GM12874 (cell line): ENCODE measurements at regions not wholly inside any gene's neighbourhood (a gene's known extent, or its start where the extent isn't known, plus 50 kb on each side); places are given as distances from the start of the nearest gene placed in this dataset.

ENCODE experiments used
- TF ChIP-seq, protein P1 (sequence below): IDR thresholded peaks from 2 replicates; pipeline ENCODE4 v1.5.1; 2011; ENCODE audit warnings: low read depth, mild to moderate bottlenecking, control low read depth, low read length, moderate library complexity; ENCODE audit not compliant: insufficient read depth

DNA sequence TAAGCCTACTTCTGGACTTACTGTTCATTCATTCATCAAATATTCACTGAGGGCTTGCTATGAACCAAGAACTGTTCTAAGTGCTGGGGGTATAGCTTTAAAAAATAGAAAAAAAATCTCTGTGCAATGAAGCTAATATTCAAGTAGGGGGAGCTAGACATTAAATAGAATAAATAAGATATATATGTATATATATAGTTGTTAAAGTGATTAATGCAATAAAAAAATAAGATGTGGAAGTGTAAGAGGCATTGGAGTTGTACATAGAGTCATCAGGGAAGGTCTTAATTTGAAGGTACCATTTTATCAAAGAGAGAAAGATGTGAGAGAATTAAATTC lies 181.2 kb upstream of the AGR3 start:
- TF ChIP-seq, protein P1, sequence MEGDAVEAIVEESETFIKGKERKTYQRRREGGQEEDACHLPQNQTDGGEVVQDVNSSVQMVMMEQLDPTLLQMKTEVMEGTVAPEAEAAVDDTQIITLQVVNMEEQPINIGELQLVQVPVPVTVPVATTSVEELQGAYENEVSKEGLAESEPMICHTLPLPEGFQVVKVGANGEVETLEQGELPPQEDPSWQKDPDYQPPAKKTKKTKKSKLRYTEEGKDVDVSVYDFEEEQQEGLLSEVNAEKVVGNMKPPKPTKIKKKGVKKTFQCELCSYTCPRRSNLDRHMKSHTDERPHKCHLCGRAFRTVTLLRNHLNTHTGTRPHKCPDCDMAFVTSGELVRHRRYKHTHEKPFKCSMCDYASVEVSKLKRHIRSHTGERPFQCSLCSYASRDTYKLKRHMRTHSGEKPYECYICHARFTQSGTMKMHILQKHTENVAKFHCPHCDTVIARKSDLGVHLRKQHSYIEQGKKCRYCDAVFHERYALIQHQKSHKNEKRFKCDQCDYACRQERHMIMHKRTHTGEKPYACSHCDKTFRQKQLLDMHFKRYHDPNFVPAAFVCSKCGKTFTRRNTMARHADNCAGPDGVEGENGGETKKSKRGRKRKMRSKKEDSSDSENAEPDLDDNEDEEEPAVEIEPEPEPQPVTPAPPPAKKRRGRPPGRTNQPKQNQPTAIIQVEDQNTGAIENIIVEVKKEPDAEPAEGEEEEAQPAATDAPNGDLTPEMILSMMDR, result no peak

DNA sequence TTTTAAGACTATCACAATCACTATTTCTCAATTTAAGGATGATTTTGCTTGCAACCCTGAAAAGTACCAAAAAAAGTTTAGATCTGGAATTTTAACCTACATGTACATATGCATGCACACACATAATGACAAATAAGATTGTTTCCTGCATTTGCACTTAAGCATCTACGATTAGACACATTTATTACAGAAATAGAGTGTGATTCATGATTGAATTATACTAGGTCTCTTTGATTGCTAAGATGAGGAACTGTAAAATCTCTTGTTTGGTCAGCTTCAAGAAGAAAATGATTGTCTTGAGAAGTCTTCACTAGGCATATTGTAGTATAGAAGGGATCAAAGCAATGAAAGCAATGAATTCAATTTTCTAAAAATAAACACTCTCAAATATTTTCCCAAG lies 185.9 kb upstream of the AGR3 start:
- TF ChIP-seq, protein P1, result no peak

DNA sequence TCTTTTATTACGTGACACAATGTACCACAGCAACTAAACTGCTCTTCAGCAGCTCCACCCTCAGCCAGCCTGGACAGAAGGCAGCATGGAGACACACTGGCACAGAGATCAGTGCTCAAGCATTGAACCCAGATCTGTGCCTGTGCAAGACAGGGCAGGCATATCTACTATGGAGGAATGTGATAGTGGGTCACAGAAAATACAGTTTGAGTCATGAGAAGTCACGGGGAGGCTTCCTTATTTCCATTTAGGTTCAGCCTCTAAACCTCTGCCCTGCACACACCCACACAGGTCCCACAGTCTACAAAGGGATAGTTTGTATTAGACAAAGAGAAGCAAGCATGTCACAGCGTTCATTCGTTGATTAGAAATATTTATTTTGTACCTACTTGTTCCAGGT lies 187.4 kb upstream of the AGR3 start:
- TF ChIP-seq, protein P1, result no peak

DNA sequence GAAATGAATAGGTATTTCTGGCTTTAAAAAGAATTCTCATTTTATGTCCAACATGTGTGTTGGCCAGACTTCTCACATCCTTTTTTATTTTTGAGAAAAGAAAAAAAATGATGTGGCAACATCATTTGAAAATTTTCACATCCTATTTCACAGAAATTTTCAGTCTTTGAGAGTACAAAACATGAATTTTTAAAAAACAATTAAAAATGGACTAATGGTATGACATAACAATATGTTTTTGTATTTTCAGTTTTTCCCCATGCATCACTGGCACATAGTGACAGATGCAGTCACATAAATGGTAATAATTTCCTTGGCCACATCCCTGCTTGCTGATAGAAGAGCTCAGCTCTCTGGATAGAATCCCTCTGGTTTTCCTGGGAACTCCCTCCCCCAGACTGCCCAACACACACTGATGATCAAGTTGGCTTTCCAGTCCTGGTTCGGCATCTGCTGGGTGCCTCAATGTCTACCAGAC lies 188.5 kb upstream of the AGR3 start:
- TF ChIP-seq, protein P1, result no peak

DNA sequence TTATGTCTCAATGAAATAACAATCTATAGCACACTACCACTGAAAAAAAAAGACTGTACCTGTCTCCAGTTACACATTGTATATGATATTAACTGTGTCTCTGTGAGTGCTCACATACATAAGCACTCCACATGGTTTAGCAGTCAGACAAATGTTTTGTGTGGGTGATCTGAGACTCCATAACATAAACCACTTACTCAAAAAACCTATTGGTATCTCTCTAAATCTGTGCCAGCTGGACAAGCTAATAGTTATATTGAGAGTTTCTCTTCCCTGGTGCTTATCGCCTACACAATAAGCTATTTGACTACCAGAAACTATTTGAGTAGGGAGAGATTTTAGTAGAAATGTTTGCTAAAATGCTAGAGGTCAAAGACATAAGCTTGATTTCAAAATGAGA lies 190.1 kb upstream of the AGR3 start:
- TF ChIP-seq, protein P1, result no peak

DNA sequence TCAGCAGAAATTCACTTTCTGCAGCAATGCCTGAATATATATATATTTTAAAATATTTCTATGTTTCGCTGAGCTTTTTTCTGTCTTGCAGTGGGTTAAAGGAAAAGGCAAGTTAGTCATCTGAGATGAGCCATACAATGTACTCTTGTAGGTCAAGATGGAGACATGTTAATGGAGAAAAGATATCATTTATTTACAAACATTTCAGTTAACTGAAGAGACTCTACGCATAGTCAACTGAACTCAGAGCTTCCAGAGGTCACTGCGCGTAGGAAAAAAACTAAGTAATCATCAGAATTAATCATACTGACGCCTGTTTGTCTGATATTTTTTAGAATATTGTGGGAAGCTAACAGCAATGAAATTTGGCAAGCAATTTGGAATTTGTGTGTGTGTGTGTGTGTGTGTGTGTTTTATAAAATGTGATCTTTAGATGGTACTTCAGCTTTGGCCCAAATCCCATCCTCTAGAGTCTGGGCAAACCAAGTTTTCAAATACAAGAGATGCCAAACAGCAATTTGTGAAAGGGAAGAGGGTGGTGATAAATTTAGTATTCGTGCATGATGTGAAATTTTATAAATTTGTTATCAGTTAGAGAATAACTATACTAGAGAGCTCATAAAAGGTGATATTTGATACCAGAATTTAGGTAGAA lies 193.9 kb upstream of the AGR3 start:
- TF ChIP-seq, protein P1, result no peak

DNA sequence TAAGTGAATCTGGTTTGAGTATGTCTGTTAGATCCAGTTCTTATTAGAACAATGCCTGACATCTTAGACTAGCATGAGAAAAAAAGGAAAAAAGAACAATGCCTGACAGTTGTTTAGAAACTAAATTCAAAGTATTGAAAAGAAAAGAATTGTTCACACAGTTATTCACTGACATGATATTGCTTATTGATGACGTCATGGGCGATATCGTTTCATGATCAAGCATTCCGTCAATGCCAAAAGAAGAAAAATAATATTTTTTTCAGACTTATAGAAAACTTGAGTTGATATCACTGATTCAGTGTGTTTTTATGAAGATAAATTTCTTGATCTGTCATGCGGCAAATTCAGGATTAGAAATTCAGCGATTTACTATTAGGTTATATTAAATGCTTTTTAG lies 196.5 kb upstream of the AGR3 start:
- TF ChIP-seq, protein P1, result no peak
